ENCODE measurements at regions not wholly inside any gene's neighbourhood (a gene's known extent, or its start where the extent isn't known, plus 50 kb on each side); places are given as distances from the start of the nearest gene placed in this dataset.

DNA sequence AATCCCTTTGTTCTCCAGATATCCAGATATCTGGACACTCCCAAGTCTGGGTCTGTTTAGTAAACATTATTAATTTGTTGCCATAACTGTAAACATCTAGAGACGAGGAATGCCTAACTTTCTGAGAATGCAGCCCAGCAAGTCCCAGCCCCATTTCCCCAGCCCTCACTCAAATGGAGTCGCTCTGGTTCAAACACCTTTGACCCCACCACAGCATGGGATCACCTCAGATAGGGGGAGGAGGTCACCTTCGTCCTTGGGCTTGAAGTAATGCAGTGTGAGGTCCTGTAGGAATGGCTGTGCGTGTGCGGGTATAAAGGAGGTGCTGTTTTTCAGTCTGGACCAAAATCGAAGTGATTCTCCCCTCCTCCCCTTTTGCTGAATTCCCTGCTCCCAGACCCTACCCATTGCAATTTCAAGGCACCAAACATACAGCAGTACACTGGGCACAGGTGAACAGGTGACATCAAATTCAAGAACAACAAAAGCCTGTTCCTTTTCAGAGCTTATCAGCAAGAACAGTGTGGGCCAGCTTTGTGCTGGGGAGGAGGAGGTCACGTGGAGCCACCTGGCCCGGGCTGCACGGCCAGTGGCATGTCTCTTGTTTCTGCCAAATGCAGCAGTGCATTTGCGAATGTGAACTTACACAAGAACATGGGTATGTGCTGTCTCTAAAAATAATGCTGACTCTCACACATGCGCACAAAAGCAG is 57.5 kb upstream of the TRPM1 start:
- no peak overlapping the region for H3K4me3 ChIP-seq (ENCODE audit: low read length)
- TF ChIP-seq, protein P1, sequence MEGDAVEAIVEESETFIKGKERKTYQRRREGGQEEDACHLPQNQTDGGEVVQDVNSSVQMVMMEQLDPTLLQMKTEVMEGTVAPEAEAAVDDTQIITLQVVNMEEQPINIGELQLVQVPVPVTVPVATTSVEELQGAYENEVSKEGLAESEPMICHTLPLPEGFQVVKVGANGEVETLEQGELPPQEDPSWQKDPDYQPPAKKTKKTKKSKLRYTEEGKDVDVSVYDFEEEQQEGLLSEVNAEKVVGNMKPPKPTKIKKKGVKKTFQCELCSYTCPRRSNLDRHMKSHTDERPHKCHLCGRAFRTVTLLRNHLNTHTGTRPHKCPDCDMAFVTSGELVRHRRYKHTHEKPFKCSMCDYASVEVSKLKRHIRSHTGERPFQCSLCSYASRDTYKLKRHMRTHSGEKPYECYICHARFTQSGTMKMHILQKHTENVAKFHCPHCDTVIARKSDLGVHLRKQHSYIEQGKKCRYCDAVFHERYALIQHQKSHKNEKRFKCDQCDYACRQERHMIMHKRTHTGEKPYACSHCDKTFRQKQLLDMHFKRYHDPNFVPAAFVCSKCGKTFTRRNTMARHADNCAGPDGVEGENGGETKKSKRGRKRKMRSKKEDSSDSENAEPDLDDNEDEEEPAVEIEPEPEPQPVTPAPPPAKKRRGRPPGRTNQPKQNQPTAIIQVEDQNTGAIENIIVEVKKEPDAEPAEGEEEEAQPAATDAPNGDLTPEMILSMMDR (IDR thresholded peaks at IDR 0.05; ENCODE audit: insufficient read depth, low read depth, low read length, missing control alignments) = no peak
- no peak for DNase-seq (ENCODE audit: low read depth)

DNA sequence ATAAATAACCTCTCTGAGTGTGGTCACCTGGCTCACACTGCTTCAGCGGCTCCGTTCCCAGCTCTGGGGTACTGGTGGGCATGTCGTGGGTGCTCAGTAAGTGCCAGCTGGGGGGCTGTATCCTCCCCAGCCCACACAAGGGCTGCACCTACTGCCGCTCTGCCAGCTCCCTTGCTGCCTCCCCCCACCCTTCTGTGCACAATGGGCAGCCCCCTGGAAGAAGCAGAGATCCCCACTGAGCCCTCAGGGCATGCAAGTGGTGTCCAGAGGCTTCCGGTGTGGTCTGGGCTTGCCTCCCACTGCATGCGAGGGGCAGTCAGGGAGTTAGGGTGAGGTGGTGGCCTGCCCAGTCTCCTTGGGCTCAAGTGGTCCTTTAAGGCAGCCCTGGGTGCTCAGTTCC is 58.3 kb upstream of the TRPM1 start:
- TF ChIP-seq, protein P1 (IDR thresholded peaks at IDR 0.05; ENCODE audit: insufficient read depth, low read depth, low read length, missing control alignments) = no peak
- no peak overlapping the region for H3K4me3 ChIP-seq (ENCODE audit: low read length)
- no peak for DNase-seq (ENCODE audit: low read depth)

DNA sequence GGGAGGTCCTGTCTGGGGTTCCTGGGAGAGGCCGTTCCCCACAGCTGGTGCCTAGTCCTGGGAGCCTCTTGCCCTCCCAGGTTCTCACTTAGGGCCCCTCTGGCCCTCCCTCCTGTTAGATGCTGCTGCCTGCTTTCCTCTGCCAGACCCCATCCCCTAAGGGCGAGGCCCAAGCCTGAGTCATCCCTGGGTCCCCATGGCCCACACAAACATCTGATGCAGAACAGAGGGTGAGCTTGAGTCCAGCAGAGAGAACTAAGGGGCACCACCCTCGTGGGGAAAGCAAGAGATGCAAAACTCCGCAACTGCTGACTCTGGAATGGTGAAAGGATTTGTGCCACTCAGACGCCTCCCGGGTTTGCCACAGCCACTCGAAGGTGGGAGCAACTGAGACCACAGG is 58.8 kb upstream of the TRPM1 start:
- no peak for DNase-seq (ENCODE audit: low read depth)
- TF ChIP-seq, protein P1 (IDR thresholded peaks at IDR 0.05; ENCODE audit: insufficient read depth, low read depth, low read length, missing control alignments) = no peak
- H3K4me3 ChIP-seq (ENCODE audit: low read length) = no peak overlapping the region

DNA sequence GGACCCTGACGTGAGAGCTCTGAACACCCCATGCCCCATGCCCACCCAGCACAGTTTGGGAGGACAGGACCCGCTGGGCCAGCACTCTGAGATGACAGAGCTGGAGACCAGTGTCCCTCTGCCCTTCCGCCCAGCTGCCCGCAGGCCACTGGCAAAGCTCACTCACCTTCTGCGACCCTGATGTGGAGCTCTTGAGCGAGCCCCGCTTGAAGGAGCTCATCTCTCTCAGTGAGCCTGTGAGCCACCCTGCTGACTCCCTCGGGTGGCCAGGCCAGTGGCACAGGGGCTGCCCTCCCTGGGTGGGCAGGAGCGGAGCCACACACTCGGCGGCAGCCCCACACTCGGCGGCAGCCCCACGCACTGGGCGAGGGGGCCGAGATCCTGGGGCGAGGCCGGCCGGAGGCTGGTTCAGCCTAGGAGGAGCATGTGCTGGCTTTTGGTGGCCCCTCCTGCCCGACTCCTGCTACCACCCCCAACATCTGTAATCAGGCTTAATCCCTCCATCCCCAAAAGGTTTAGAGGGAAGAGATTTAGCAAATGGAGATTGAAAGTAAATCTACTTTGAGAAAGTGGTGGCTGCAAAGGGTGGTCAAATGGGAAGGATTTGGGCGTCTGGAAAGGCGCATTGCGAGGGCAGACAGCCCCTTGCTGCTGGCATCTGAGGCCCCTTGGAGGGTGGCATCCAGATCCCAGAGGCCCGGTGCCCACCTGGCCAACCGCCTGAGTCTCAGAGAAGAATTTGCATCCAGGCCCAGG is 59.4 kb upstream of the TRPM1 start:
- no peak for DNase-seq (ENCODE audit: low read depth)
- no peak overlapping the region for H3K4me3 ChIP-seq (ENCODE audit: low read length)
- TF ChIP-seq, protein P1 (IDR thresholded peaks at IDR 0.05; ENCODE audit: insufficient read depth, low read depth, low read length, missing control alignments) = no peak

DNA sequence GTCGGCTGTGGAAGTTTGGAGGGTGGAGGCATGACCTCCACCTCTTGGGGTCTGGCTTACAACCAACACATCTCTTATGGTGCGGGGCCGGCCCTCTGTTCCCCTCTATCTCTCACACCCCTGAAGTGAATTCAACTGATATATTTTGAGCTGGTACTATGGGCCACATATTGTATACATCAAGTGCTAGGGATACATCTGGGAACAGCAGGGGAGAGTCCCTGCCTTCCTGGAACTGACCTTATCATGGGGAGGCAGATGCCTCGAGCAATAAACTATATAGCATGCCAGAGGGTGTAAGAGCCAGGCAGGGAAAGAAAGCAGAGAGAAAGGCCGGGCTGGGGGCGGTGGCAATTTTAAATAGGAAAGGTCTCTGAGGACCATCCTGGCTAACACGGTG is 60.4 kb upstream of the TRPM1 start:
- DNase-seq (ENCODE audit: low read depth) = no peak
- no peak overlapping the region for H3K4me3 ChIP-seq (ENCODE audit: low read length)
- TF ChIP-seq, protein P1 (IDR thresholded peaks at IDR 0.05; ENCODE audit: insufficient read depth, low read depth, low read length, missing control alignments) = no peak

DNA sequence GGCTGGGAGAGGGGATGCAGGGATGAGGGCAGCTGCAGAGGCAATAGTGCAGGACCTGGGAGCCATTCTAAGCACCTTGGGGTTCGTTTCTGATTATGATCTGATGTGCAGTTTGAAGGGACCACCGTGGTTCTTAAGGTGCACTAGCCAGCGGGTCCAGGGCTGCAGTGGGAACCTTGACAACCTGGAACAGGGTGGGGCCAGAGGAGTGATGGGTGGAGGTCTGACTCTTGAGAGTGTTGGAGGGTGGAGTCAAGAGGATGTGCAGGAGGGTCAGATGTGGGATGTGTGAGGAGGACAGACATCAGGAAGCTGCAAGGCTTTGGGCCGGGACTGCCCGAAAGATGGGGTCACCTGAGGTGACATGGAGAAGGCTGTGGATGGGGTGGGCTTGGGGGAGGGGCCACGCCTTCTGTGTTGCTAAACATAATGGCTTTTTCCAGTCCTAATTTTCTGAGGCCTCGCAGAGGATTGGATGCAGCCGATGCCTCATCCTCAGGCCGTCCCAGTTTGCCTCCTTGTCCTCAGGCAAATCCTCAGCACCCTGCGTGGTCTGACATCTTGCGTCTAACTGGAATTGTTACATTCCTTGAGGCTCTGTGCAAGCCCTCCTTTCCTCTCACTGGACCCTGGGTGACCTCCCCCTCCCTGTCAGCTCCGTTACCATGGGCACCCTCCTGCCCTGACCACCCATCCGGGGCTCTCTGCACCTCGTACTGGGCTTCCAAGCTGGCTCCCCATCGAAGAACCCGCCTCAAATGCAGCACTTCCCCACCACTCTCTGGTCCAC is 61.4 kb upstream of the TRPM1 start:
- TF ChIP-seq, protein P1 (IDR thresholded peaks at IDR 0.05; ENCODE audit: insufficient read depth, low read depth, low read length, missing control alignments) = no peak
- H3K4me3 ChIP-seq (ENCODE audit: low read length) = no peak overlapping the region
- peak; percentile 36 for DNase-seq (ENCODE audit: low read depth)

Measured in epithelial cell of esophagus (primary cell).